Adipocyte (in vitro differentiated cells): ENCODE measurements at regions not wholly inside any gene's neighbourhood (a gene's known extent, or its start where the extent isn't known, plus 50 kb on each side); places are given as distances from the start of the nearest gene placed in this dataset.
A peak's percentile ranks its signal among the peaks of the same experiment; 100 is the strongest.

Source experiments
- DNase-seq: peaks from one replicate; pipeline ENCODE4 v3.0.0-alpha.2; 2015; ENCODE audit warnings: low read depth
- H3K27me3 ChIP-seq: replicated peaks from 2 replicates; pipeline ENCODE4 v1.7.0; 2013; ENCODE audit warnings: mild to moderate bottlenecking, low read length, moderate library complexity; ENCODE audit not compliant: control insufficient read depth, insufficient read depth
- H3K36me3 ChIP-seq: 2 replicates; pipeline ENCODE4 v1.7.0; 2013; ENCODE audit warnings: low read length, mild to moderate bottlenecking, moderate library complexity; ENCODE audit not compliant: control insufficient read depth, insufficient read depth, severe bottlenecking
- H3K4me1 ChIP-seq: 2 replicates; pipeline ENCODE4 v1.7.0; 2013; ENCODE audit warnings: mild to moderate bottlenecking, low read length, moderate library complexity; ENCODE audit not compliant: control insufficient read depth, insufficient read depth
- H3K4me3 ChIP-seq: 2 replicates; pipeline ENCODE4 v1.7.0; 2013; ENCODE audit warnings: mild to moderate bottlenecking, low read length, moderate library complexity
- H3K9ac ChIP-seq: 2 replicates; pipeline ENCODE4 v1.7.0; 2013; ENCODE audit warnings: mild to moderate bottlenecking, low read length, moderate library complexity
- H3K9me3 ChIP-seq: 2 replicates; pipeline ENCODE4 v1.7.0; 2013; ENCODE audit warnings: mild to moderate bottlenecking, low read length, moderate library complexity; ENCODE audit not compliant: control insufficient read depth

DNA sequence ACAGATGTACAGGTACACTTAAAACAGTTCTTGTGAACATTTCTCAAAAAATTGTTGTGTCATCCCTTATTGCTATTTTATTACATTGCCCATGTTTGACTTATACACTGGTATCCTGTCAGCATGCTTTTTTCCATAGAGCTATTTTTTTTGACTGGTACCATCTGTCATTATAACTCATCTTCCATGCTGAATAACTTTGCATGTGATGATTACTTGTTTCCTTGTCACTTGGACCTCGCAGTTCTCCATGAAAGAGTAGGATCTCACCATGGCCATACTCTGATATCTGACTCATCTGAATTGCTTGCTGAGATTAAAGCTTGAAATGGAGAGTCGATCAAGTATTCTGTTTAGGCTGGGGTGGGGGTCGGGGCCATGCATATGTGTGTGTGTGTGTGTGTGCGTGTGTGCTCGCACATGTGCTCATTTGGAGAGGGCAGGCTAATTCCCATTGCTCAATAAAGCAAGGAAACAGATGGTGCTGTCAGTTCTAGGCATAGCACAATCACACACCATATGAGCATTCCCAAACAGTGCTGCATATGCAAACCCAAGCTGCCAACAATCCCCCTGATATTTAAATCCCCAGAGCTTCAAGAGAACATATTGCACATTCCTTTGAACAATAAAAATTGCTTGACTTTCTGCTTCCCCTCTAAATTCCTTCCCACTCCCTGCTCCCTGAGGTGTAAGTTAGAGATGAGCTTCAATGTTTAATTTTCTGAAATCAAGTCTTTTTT lies 62.9 kb downstream of the NHLRC3 start:
- DNase-seq, result no peak
- H3K36me3 ChIP-seq, result no peaks in the 10 kb centered on the region
- no peaks in the 10 kb centered on the region for H3K9me3 ChIP-seq
- H3K4me1 ChIP-seq, result no peaks in the 10 kb centered on the region
- no peak overlapping the region for H3K9ac ChIP-seq
- H3K27me3 ChIP-seq, result no peaks in the 10 kb centered on the region
- H3K4me3 ChIP-seq, result no peak overlapping the region

DNA sequence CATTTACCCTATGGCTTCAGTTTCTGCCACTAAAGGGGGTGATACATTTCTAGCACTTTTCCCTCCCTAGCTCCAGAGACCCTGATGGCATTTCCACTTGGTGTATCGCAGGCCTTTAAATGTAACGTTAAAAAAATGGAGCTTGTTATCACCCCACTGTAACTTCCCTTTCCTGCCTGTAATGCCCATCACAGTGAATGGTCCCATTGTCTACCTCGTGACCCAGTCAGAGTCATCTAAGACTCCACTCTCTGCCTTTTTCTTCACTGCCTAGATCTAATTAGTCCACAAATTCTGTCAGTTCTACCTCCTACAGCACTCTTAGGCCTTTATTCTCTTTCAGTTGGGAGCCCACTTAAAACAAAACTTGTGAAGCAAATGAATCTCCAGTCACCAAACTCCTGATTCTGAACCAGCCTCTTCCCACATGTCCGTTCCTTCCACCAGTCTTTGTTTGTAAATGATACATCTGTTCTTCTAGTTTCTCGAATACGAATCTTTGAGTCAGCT lies 64.8 kb downstream of the NHLRC3 start:
- Histone ChIP-seq H3K4me3 (no peak overlapping the region), H3K36me3 (no peaks in the 10 kb centered on the region), H3K4me1 (no peaks in the 10 kb centered on the region), H3K9me3 (no peaks in the 10 kb centered on the region), H3K9ac (no peak overlapping the region), H3K27me3 (peaks cover 2% of the 10 kb centered on the region)
- DNase-seq, result no peak

DNA sequence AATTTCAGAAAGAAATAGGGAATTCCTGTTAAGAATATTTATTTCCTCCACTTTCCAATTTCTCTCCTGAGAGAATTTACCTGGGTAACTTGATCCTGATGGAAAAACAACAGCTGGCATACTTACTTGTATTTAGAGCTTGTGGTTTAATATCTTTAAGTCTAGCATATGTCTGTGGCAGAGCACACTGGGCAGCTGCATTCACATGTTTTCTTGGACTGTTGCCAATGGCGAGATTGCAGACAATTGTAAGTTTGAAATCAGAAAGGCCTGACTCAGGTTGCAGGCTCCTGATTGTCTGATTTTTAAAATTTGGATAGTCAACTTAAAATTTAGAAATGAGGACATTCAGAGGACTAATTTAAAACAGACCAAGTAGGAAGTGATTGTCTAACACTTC lies 66.9 kb downstream of the NHLRC3 start:
- Histone ChIP-seq H3K27me3 (peaks cover 10% of the 10 kb centered on the region), H3K9ac (no peak overlapping the region), H3K4me1 (no peaks in the 10 kb centered on the region), H3K4me3 (no peak overlapping the region), H3K36me3 (no peaks in the 10 kb centered on the region), H3K9me3 (no peaks in the 10 kb centered on the region)
- peak; percentile 1 for DNase-seq

DNA sequence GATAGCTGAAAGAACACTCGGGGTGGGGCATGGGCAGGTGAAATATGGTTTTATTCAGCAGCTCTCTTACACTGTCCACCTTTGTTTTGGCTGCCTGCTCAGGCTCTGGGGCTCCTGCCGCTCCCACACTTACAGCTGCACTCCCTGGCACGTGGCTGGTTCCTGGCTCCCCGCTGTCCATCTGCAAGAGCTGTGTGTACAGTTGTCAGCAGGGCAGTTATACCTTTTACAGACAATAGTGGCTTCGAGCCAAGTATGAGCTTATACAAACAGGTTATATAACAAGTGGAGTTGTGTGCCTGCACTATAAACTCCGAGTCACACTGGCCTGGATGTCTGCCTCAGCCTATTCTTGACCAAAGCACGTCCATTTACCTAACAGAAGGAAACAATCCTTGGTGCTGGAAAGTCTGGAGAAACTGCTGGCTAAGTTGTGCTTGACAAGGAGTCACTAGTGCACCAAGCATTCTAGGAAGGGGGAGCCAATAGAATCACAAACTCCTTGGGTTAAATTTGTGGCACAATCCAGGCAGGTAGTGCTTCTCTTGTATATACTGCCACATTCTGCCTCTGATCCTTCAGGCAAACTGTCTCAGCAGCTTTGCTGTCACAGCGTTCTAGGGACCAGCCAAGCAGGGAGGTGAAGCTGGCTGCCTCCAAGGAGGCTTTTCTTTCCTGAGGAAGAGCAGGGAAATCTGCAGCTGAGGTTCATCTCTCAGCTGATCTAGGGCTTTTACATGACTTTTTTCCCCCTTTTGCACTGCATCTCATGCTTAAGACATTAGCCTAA lies 68.2 kb downstream of the NHLRC3 start:
- Histone ChIP-seq H3K27me3 (peaks cover 10% of the 10 kb centered on the region), H3K4me3 (no peak overlapping the region), H3K9me3 (no peaks in the 10 kb centered on the region), H3K36me3 (no peaks in the 10 kb centered on the region), H3K9ac (no peak overlapping the region), H3K4me1 (no peaks in the 10 kb centered on the region)
- no peak for DNase-seq

DNA sequence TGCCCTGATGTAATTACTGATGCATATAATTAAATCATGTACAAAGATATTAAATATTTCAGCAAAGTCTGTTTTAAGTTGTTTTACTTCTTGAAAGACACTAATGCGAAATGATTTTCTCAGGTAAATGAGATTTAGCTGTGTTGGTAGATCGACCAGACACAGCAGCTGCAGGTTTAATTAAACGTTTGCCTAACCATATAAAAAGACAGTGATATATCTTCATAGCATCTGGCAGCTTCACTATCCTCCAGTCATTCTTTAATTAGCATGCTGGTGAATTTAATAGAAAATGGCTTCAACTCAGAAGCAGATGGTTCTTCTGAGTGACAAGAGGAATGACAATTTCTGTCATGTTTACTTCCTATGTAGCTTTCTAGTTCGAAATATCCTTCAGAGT lies 69.3 kb downstream of the NHLRC3 start:
- DNase-seq, result no peak
- Histone ChIP-seq H3K36me3 (no peaks in the 10 kb centered on the region), H3K4me1 (no peaks in the 10 kb centered on the region)

DNA sequence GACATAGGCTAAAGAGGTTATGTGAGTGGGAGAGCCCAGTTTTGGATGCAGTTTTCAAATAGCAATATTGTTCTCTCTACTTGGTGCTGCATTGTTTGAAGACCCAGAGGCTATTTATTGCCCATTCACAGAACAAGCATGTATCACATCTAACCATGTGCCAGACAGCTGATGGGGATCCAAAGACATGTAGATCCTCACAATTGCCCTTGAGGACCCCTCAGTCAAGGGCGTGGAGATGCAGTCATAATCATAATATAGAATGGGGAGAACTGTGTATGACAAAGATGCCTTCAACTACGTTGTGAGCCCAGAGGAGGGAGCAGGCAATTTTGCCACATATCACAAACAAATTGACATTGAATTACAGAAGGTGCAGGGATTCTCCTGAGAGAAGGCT lies 70.5 kb downstream of the NHLRC3 start:
- Histone ChIP-seq H3K4me1 (no peaks in the 10 kb centered on the region), H3K9me3 (no peaks in the 10 kb centered on the region), H3K27me3 (peaks cover 10% of the 10 kb centered on the region), H3K9ac (no peak overlapping the region), H3K4me3 (no peak overlapping the region), H3K36me3 (no peaks in the 10 kb centered on the region)
- no peak for DNase-seq

More for the DNA sequence above, 69.3 kb downstream of the NHLRC3 start:
- H3K27me3 ChIP-seq, result peaks cover 10% of the 10 kb centered on the region
- no peak overlapping the region for H3K4me3 ChIP-seq
- no peak overlapping the region for H3K9ac ChIP-seq
- no peaks in the 10 kb centered on the region for H3K9me3 ChIP-seq

DNA sequence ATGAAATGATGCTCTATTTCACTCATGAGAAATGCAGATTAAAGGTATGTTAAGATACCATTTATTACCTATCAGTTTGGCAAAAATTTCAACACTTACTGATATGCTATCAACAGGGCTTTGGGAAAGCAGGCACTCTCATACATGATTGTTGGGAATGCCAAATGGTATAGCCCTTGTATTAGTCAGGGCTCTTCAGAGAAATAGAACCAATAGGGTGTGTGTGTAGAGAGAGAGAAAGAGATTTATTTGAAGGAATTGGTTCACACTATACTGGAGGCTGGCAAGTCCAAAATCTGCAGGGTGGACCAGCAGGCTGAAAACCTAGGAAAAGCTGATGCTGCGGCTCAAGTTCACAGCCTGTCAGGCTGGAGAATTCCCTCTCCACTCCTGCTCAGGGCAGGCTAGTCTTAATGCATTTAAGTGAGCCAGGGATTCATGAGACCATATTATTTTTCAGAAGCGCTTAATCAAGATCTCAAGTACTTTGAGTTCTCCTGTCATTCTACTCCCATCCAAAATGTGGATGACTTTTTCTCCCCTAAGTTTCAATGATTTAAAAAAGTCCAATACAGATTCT lies 72.4 kb downstream of the NHLRC3 start:
- peaks cover 6% of the 10 kb centered on the region for H3K9me3 ChIP-seq
- peaks cover 10% of the 10 kb centered on the region for H3K27me3 ChIP-seq
- no peak for DNase-seq
- H3K4me3 ChIP-seq, result no peak overlapping the region
- H3K36me3 ChIP-seq, result no peaks in the 10 kb centered on the region
- H3K9ac ChIP-seq, result no peak overlapping the region
- H3K4me1 ChIP-seq, result no peaks in the 10 kb centered on the region

DNA sequence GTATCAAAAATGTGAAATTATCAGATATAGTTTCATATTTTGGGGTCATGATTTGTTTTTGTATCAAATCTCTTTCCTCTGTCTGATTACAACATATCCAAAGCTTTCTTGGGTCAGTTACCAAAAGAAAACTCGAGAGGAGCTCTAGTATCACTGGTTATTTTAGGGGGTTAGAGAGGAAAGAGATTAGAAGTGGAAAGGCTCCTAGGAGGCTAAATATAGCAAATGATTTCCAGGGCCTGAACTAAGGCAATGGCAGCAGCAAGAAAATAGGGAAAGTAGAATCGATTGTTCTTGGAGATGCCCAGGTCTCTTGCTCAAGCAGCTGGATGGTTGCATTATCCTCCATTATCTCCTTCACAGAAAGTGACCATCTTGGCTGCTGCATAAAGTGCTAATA lies 72.9 kb downstream of the NHLRC3 start:
- DNase-seq, result no peak
- Histone ChIP-seq H3K9me3 (peaks cover 7% of the 10 kb centered on the region), H3K9ac (no peak overlapping the region), H3K4me1 (no peaks in the 10 kb centered on the region), H3K36me3 (no peaks in the 10 kb centered on the region), H3K4me3 (no peak overlapping the region), H3K27me3 (peaks cover 10% of the 10 kb centered on the region)

DNA sequence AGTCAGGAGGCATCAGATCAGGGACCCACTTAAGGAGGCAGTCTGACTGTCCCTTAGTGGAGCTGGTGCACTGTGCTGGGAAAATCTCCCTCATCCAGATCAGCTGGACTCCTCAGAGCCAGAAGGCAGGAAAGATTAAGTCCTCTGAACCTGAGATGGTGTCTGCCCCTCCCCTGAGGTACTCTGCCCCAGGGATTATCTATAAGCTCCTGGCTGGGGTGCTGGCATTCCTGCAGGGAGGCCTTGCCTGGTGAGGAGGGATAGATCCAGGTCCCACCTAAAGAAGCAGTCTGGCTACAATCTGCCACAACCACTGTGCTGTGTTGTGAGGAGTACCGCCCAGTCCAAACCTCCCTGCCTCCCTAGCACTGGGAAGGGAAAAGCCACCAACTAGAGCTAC lies 81.2 kb downstream of the NHLRC3 start:
- no peak overlapping the region for H3K4me3 ChIP-seq

DNA sequence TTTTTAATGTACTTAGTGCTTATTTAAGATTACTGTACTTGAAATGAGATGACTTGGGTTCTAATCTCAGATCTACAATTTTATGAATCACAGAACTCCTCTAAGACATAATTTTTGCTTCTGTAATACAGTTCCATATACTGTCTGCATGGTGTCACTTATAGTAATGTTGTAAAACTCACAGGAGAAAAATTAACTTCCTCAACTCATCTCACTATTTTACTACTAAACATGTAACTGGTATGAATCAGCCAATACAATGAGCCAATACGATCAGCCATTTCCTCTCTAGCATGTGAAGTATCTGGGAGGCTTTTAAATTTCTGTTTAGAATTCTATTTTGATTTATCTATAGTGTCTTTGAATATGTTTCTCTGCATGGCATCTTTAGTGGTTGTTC lies 85.3 kb downstream of the NHLRC3 start:
- DNase-seq, result no peak
- no peak overlapping the region for H3K4me3 ChIP-seq
- H3K36me3 ChIP-seq, result no peaks in the 10 kb centered on the region
- no peak overlapping the region for H3K9ac ChIP-seq
- H3K27me3 ChIP-seq, result peaks cover 25% of the 10 kb centered on the region
- no peaks in the 10 kb centered on the region for H3K9me3 ChIP-seq
- no peaks in the 10 kb centered on the region for H3K4me1 ChIP-seq

More for the DNA sequence above, 81.2 kb downstream of the NHLRC3 start:
- Histone ChIP-seq H3K36me3 (no peaks in the 10 kb centered on the region), H3K4me1 (no peaks in the 10 kb centered on the region), H3K27me3 (peaks cover 12% of the 10 kb centered on the region), H3K9ac (no peak overlapping the region), H3K9me3 (peaks cover 15% of the 10 kb centered on the region)
- no peak for DNase-seq

DNA sequence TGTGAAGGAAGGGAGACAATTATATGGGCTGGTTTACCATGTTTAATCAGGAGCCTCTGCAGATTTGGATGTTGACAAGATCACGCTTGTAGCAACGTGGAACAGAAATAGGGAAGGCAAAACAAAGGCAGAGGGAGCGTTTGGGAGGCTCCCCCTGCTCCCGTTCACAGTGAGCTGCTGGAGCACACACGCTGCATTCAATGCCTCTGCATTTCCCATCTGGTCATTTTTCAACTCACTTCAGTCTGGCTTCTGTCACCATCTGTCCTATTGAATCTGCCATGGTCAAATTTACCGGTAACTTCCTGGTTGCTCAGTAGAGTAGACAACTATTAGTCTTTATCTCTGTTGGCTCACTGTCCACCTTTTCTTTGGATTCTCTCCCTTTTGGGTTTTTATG lies 91.0 kb downstream of the NHLRC3 start:
- no peak overlapping the region for H3K9ac ChIP-seq
- H3K4me1 ChIP-seq, result no peaks in the 10 kb centered on the region
- peaks cover 14% of the 10 kb centered on the region for H3K27me3 ChIP-seq
- no peaks in the 10 kb centered on the region for H3K36me3 ChIP-seq
- DNase-seq, result no peak
- no peak overlapping the region for H3K4me3 ChIP-seq
- H3K9me3 ChIP-seq, result peaks cover 3% of the 10 kb centered on the region
